ENCODE measurements at regions not wholly inside any gene's neighbourhood (a gene's known extent, or its start where the extent isn't known, plus 50 kb on each side); places are given as distances from the start of the nearest gene placed in this dataset.

DNA sequence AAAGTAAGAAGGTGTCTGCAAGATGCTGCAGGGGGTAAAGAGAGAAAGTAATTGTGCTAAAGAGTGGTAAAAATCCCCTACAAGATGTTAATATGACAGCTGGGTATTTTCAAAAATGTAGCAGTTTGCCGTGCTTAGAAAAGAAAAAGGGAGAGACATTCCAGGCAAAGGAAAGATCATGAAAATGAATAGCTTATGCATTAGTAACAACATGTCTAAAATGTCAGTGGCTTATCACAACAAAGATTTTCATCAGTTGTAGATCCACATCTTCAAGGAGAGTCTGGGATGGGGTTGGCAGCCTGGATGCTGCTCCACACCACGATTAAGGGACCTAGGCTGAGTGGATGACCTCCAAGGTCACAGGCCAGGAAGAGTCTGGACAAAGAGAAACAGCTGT, 920.9 kb downstream of the GRID1 start:
- no TSS peak for BruUV-seq (replicated peaks)

More for the DNA sequence above, 920.9 kb downstream of the GRID1 start:
- no peaks in the 10 kb centered on the region for H3K79me1 ChIP-seq (ENCODE audit: low read depth in 1 of 2, low read length in 2 of 2)
- ATAC-seq (ENCODE audit: low read depth): no peak
- H3K9me1 ChIP-seq (ENCODE audit: insufficient read depth, low read length): no peaks in the 10 kb centered on the region
- ChIA-PET CTCF (no interaction called here), POLR2A (ENCODE audit: unreplicated experiment) (no interaction called here)
- H3K23ac ChIP-seq (ENCODE audit: low read depth, low read length): no peak overlapping the region
- no peak overlapping the region for H3K27ac ChIP-seq (ENCODE audit: insufficient read depth, low read length)
- no peaks in the 10 kb centered on the region for H3K27me3 ChIP-seq (ENCODE audit: control insufficient read depth, insufficient read depth, low read length)
- no peak overlapping the region for H2BK20ac ChIP-seq (ENCODE audit: low read depth, low read length)
- no peak overlapping the region for H3K18ac ChIP-seq (ENCODE audit: low read depth, low read length)
- no peak overlapping the region for H3K9ac ChIP-seq (ENCODE audit: low read depth, low read length)
- H3K4me2 ChIP-seq (ENCODE audit: low read depth, low read length): no peak overlapping the region
- no CpG with 5 or more reads among the region's 2 CpGs for WGBS, 2 experiments (ENCODE audit: extremely low coverage in 2 of 2, insufficient read length in 1 of 2)
- H3K56ac ChIP-seq (ENCODE audit: extremely low read depth, insufficient read depth, low read length): no peak overlapping the region
- H3K36me3 ChIP-seq (ENCODE audit: control insufficient read depth, insufficient read depth, low read length): no peaks in the 10 kb centered on the region
- H2BK15ac ChIP-seq (ENCODE audit: low read depth, low read length): no peak overlapping the region
- H4K8ac ChIP-seq (ENCODE audit: low read depth in 2 of 2, low read length in 2 of 2): no peak overlapping the region
- H3K4me3 ChIP-seq (ENCODE audit: insufficient read depth, low read depth, low read length): no peak overlapping the region
- H3K9me3 ChIP-seq (ENCODE audit: control insufficient read depth, insufficient read depth, low read length): peaks cover 23% of the 10 kb centered on the region
- no peak overlapping the region for H4K5ac ChIP-seq (ENCODE audit: low read depth, low read length)
- H2BK120ac ChIP-seq (ENCODE audit: low read depth, low read length): no peak overlapping the region
- H3K4ac ChIP-seq (ENCODE audit: low read depth, low read length): no peak overlapping the region
- intact Hi-C loops (cut with micrococcal nuclease) (no loop called here), in situ Hi-C loops (cut with MboI; ENCODE audit: low sequenced_read_pairs) (no loop called here), dilution Hi-C loops (cut with HindIII; ENCODE audit: low sequenced_read_pairs, unreplicated experiment) (no loop called here)
- H2AFZ ChIP-seq (replicated peaks; ENCODE audit: low read length, poor library complexity): no peak overlapping the region
- H4K91ac ChIP-seq (ENCODE audit: insufficient read depth, low read depth, low read length): no peak overlapping the region
- H3K4me1 ChIP-seq (ENCODE audit: control insufficient read depth, insufficient read depth, low read length): no peaks in the 10 kb centered on the region
- TF ChIP-seq FOS (IDR thresholded peaks at IDR 0.05; ENCODE audit: low read depth, low read length) (no peak), RFX5 (IDR thresholded peaks at IDR 0.05; ENCODE audit: low read depth, low read length) (no peak), MAZ (IDR thresholded peaks at IDR 0.05; ENCODE audit: borderline replicate concordance, low read depth, low read length) (no peak), MXI1 (IDR thresholded peaks at IDR 0.05; ENCODE audit: borderline replicate concordance, low read depth, low read length) (no peak), NFE2L2 (IDR thresholded peaks at IDR 0.05; ENCODE audit: low read depth, low read length) (no peak), BHLHE40 (IDR thresholded peaks at IDR 0.05; ENCODE audit: low read depth, low read length) (no peak), POLR2A (IDR thresholded peaks at IDR 0.05; ENCODE audit: low read depth, low read length) (no peak), CHD1 (IDR thresholded peaks at IDR 0.05; ENCODE audit: low read depth, low read length) (no peak), MAFK (IDR thresholded peaks at IDR 0.05; ENCODE audit: low read depth, low read length) (no peak), CEBPB (IDR thresholded peaks at IDR 0.05; ENCODE audit: low read depth, low read length) (no peak), SMC3 (IDR thresholded peaks at IDR 0.05; ENCODE audit: low read depth, low read length) (no peak), RAD21 (IDR thresholded peaks at IDR 0.05; ENCODE audit: low read length) (no peak), RCOR1 (IDR thresholded peaks at IDR 0.05; ENCODE audit: insufficient replicate concordance, low read length) (no peak)
- TF ChIP-seq, protein P1, sequence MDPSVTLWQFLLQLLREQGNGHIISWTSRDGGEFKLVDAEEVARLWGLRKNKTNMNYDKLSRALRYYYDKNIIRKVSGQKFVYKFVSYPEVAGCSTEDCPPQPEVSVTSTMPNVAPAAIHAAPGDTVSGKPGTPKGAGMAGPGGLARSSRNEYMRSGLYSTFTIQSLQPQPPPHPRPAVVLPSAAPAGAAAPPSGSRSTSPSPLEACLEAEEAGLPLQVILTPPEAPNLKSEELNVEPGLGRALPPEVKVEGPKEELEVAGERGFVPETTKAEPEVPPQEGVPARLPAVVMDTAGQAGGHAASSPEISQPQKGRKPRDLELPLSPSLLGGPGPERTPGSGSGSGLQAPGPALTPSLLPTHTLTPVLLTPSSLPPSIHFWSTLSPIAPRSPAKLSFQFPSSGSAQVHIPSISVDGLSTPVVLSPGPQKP (IDR thresholded peaks at IDR 0.05; ENCODE audit: borderline replicate concordance, low read depth, low read length): no peak
- TF ChIP-seq, protein P2, sequence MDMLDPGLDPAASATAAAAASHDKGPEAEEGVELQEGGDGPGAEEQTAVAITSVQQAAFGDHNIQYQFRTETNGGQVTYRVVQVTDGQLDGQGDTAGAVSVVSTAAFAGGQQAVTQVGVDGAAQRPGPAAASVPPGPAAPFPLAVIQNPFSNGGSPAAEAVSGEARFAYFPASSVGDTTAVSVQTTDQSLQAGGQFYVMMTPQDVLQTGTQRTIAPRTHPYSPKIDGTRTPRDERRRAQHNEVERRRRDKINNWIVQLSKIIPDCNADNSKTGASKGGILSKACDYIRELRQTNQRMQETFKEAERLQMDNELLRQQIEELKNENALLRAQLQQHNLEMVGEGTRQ (IDR thresholded peaks at IDR 0.05; ENCODE audit: low read depth, low read length): no peak
- TF ChIP-seq, protein P3, sequence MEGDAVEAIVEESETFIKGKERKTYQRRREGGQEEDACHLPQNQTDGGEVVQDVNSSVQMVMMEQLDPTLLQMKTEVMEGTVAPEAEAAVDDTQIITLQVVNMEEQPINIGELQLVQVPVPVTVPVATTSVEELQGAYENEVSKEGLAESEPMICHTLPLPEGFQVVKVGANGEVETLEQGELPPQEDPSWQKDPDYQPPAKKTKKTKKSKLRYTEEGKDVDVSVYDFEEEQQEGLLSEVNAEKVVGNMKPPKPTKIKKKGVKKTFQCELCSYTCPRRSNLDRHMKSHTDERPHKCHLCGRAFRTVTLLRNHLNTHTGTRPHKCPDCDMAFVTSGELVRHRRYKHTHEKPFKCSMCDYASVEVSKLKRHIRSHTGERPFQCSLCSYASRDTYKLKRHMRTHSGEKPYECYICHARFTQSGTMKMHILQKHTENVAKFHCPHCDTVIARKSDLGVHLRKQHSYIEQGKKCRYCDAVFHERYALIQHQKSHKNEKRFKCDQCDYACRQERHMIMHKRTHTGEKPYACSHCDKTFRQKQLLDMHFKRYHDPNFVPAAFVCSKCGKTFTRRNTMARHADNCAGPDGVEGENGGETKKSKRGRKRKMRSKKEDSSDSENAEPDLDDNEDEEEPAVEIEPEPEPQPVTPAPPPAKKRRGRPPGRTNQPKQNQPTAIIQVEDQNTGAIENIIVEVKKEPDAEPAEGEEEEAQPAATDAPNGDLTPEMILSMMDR (conservative IDR thresholded peaks at IDR 0.05; ENCODE audit: low read depth, low read length): no peak
- no peak overlapping the region for H2AK5ac ChIP-seq (ENCODE audit: low read depth, low read length)
- H2BK5ac ChIP-seq (ENCODE audit: low read depth, low read length, poor library complexity, severe bottlenecking): no peak overlapping the region
- no peaks in the 10 kb centered on the region for H4K20me1 ChIP-seq (ENCODE audit: insufficient read depth, low read length)
- no peak for DNase-seq
- H3K14ac ChIP-seq (replicated peaks; ENCODE audit: low read depth, low read length): no peak overlapping the region
- H2AK9ac ChIP-seq (replicated peaks; ENCODE audit: low read depth, low read length, poor library complexity): no peak overlapping the region
